ENCODE measurements at regions not wholly inside any gene's neighbourhood (a gene's known extent, or its start where the extent isn't known, plus 50 kb on each side); places are given as distances from the start of the nearest gene placed in this dataset.

GRCh38 chr13:26456650-26457049 lies 100.8 kb upstream of the WASF3 start:
- no peak overlapping the region for H3K27ac ChIP-seq
- TF ChIP-seq POLR2AphosphoS5 (IDR thresholded peaks at IDR 0.05; ENCODE audit: borderline replicate concordance, low read depth, low read length): no peak
- no peak for TF ChIP-seq EZH2 (IDR thresholded peaks at IDR 0.05)
- no peak for TF ChIP-seq FOXP2 (optimal IDR thresholded peaks at IDR 0.05; ENCODE audit: control extremely low read depth, extremely low read length, insufficient read depth)
- H3K4me3 ChIP-seq: no peak overlapping the region
- no peaks in the 10 kb centered on the region for H3K9me3 ChIP-seq (ENCODE audit: low read depth, low read length)
- no peak overlapping the region for H3K9ac ChIP-seq (ENCODE audit: insufficient read length)
- no peaks in the 10 kb centered on the region for H3K36me3 ChIP-seq (ENCODE audit: insufficient read depth, low read length)
- DNase-seq (ENCODE audit: low read depth, low spot score): no peak

GRCh38 chr13:26457212-26457611 lies 100.3 kb upstream of the WASF3 start:
- no peak for DNase-seq (ENCODE audit: low read depth, low spot score)
- Histone ChIP-seq H3K27ac (no peak overlapping the region), H3K4me3 (no peak overlapping the region)

GRCh38 chr13:26458196-26458749 lies 99.2 kb upstream of the WASF3 start:
- H3K36me3 ChIP-seq (ENCODE audit: insufficient read depth, low read length): no peaks in the 10 kb centered on the region
- no peak for DNase-seq (ENCODE audit: low read depth, low spot score)
- H3K27ac ChIP-seq: no peak overlapping the region
- no peaks in the 10 kb centered on the region for H3K9me3 ChIP-seq (ENCODE audit: low read depth, low read length)
- H3K9ac ChIP-seq (ENCODE audit: insufficient read length): no peak overlapping the region
- no peak overlapping the region for H3K4me3 ChIP-seq
- TF ChIP-seq POLR2AphosphoS5 (IDR thresholded peaks at IDR 0.05; ENCODE audit: borderline replicate concordance, low read depth, low read length): no peak
- no peak for TF ChIP-seq EZH2 (IDR thresholded peaks at IDR 0.05)
- TF ChIP-seq FOXP2 (optimal IDR thresholded peaks at IDR 0.05; ENCODE audit: control extremely low read depth, extremely low read length, insufficient read depth): no peak

More at GRCh38 chr13:26457212-26457611, 100.3 kb upstream of the WASF3 start:
- Histone ChIP-seq H3K36me3 (ENCODE audit: insufficient read depth, low read length) (no peaks in the 10 kb centered on the region), H3K9ac (ENCODE audit: insufficient read length) (no peak overlapping the region), H3K9me3 (ENCODE audit: low read depth, low read length) (no peaks in the 10 kb centered on the region)
- no peak for TF ChIP-seq POLR2AphosphoS5 (IDR thresholded peaks at IDR 0.05; ENCODE audit: borderline replicate concordance, low read depth, low read length)
- no peak for TF ChIP-seq FOXP2 (optimal IDR thresholded peaks at IDR 0.05; ENCODE audit: control extremely low read depth, extremely low read length, insufficient read depth)
- no peak for TF ChIP-seq EZH2 (IDR thresholded peaks at IDR 0.05)

GRCh38 chr13:26459276-26460131 lies 98.0 kb upstream of the WASF3 start:
- Histone ChIP-seq H3K27ac (no peak overlapping the region), H3K4me3 (no peak overlapping the region), H3K36me3 (ENCODE audit: insufficient read depth, low read length) (no peaks in the 10 kb centered on the region), H3K9ac (ENCODE audit: insufficient read length) (no peak overlapping the region), H3K9me3 (ENCODE audit: low read depth, low read length) (no peaks in the 10 kb centered on the region)
- TF ChIP-seq POLR2AphosphoS5 (IDR thresholded peaks at IDR 0.05; ENCODE audit: borderline replicate concordance, low read depth, low read length) (no peak), FOXP2 (optimal IDR thresholded peaks at IDR 0.05; ENCODE audit: control extremely low read depth, extremely low read length, insufficient read depth) (no peak), EZH2 (IDR thresholded peaks at IDR 0.05) (no peak)
- no peak for DNase-seq (ENCODE audit: low read depth, low spot score)

GRCh38 chr13:26460648-26461047 lies 96.8 kb upstream of the WASF3 start:
- no peak for DNase-seq (ENCODE audit: low read depth, low spot score)

GRCh38 chr13:26463296-26463695 lies 94.2 kb upstream of the WASF3 start:
- DNase-seq (ENCODE audit: low read depth, low spot score): no peak
- H3K9me3 ChIP-seq (ENCODE audit: low read depth, low read length): no peaks in the 10 kb centered on the region
- TF ChIP-seq EZH2 (IDR thresholded peaks at IDR 0.05): no peak
- TF ChIP-seq POLR2AphosphoS5 (IDR thresholded peaks at IDR 0.05; ENCODE audit: borderline replicate concordance, low read depth, low read length): no peak
- no peak for TF ChIP-seq FOXP2 (optimal IDR thresholded peaks at IDR 0.05; ENCODE audit: control extremely low read depth, extremely low read length, insufficient read depth)
- H3K36me3 ChIP-seq (ENCODE audit: insufficient read depth, low read length): no peaks in the 10 kb centered on the region
- no peak overlapping the region for H3K27ac ChIP-seq
- no peak overlapping the region for H3K9ac ChIP-seq (ENCODE audit: insufficient read length)
- H3K4me3 ChIP-seq: no peak overlapping the region

More at GRCh38 chr13:26460648-26461047, 96.8 kb upstream of the WASF3 start:
- H3K9ac ChIP-seq (ENCODE audit: insufficient read length): no peak overlapping the region
- no peak overlapping the region for H3K27ac ChIP-seq
- no peak overlapping the region for H3K4me3 ChIP-seq
- no peaks in the 10 kb centered on the region for H3K36me3 ChIP-seq (ENCODE audit: insufficient read depth, low read length)
- no peaks in the 10 kb centered on the region for H3K9me3 ChIP-seq (ENCODE audit: low read depth, low read length)
- TF ChIP-seq FOXP2 (optimal IDR thresholded peaks at IDR 0.05; ENCODE audit: control extremely low read depth, extremely low read length, insufficient read depth): no peak
- no peak for TF ChIP-seq POLR2AphosphoS5 (IDR thresholded peaks at IDR 0.05; ENCODE audit: borderline replicate concordance, low read depth, low read length)
- TF ChIP-seq EZH2 (IDR thresholded peaks at IDR 0.05): no peak

- no peak overlapping the region for H3K27ac ChIP-seq
- H3K36me3 ChIP-seq (ENCODE audit: insufficient read depth, low read length): no peaks in the 10 kb centered on the region
- no peak overlapping the region for H3K4me3 ChIP-seq
- no peak overlapping the region for H3K9ac ChIP-seq (ENCODE audit: insufficient read length)
- DNase-seq (ENCODE audit: low read depth, low spot score): no peak
- no peak for TF ChIP-seq FOXP2 (optimal IDR thresholded peaks at IDR 0.05; ENCODE audit: control extremely low read depth, extremely low read length, insufficient read depth)
- no peak for TF ChIP-seq POLR2AphosphoS5 (IDR thresholded peaks at IDR 0.05; ENCODE audit: borderline replicate concordance, low read depth, low read length)
- no peak for TF ChIP-seq EZH2 (IDR thresholded peaks at IDR 0.05)
- H3K9me3 ChIP-seq (ENCODE audit: low read depth, low read length): no peaks in the 10 kb centered on the region
Measured at GRCh38 chr13:26463848-26464247, 93.6 kb upstream of the WASF3 start.

GRCh38 chr13:26465514-26465913 lies 92.0 kb upstream of the WASF3 start:
- Histone ChIP-seq H3K9ac (ENCODE audit: insufficient read length) (no peak overlapping the region), H3K9me3 (ENCODE audit: low read depth, low read length) (no peaks in the 10 kb centered on the region), H3K4me3 (no peak overlapping the region), H3K27ac (no peak overlapping the region), H3K36me3 (ENCODE audit: insufficient read depth, low read length) (no peaks in the 10 kb centered on the region)
- DNase-seq (ENCODE audit: low read depth, low spot score): no peak
- TF ChIP-seq POLR2AphosphoS5 (IDR thresholded peaks at IDR 0.05; ENCODE audit: borderline replicate concordance, low read depth, low read length) (no peak), EZH2 (IDR thresholded peaks at IDR 0.05) (no peak), FOXP2 (optimal IDR thresholded peaks at IDR 0.05; ENCODE audit: control extremely low read depth, extremely low read length, insufficient read depth) (no peak)
